Osteocyte (in vitro differentiated cells): ENCODE measurements at regions not wholly inside any gene's neighbourhood (a gene's known extent, or its start where the extent isn't known, plus 50 kb on each side); places are given as distances from the start of the nearest gene placed in this dataset.

Experiments used
- DNase-seq: peaks from one replicate; pipeline ENCODE4 v3.0.0; 2021; ENCODE audit warnings: mixed read lengths; ENCODE audit not compliant: unreplicated experiment; ENCODE audit errors: extremely low spot score
- H3K27ac Mint-ChIP-seq: one replicate; pipeline ENCODE4 v1.8.0; 2021; ENCODE audit warnings: mild to moderate bottlenecking, mixed read lengths; ENCODE audit not compliant: unreplicated experiment
- H3K27me3 Mint-ChIP-seq: one replicate; pipeline ENCODE4 v1.8.0; 2021; ENCODE audit warnings: mixed read lengths; ENCODE audit not compliant: unreplicated experiment
- H3K36me3 Mint-ChIP-seq: one replicate; pipeline ENCODE4 v1.8.0; 2021; ENCODE audit warnings: mixed read lengths; ENCODE audit not compliant: unreplicated experiment
- H3K4me1 Mint-ChIP-seq: one replicate; pipeline ENCODE4 v1.8.0; 2021; ENCODE audit warnings: mixed read lengths; ENCODE audit not compliant: unreplicated experiment
- H3K4me3 Mint-ChIP-seq: one replicate; pipeline ENCODE4 v1.8.0; 2021; ENCODE audit warnings: mild to moderate bottlenecking, moderate library complexity, mixed read lengths; ENCODE audit not compliant: unreplicated experiment
- H3K9me3 Mint-ChIP-seq: one replicate; pipeline ENCODE4 v1.8.0; 2021; ENCODE audit warnings: mixed read lengths; ENCODE audit not compliant: unreplicated experiment
- TF ChIP-seq, protein P1 (sequence below): fragments of 200-600 bp; sonication (generic); IDR thresholded peaks from 2 replicates; pipeline ENCODE4 v1.5.0; 2021; ENCODE audit warnings: antibody characterized with exemption, mild to moderate bottlenecking, moderate library complexity

DNA sequence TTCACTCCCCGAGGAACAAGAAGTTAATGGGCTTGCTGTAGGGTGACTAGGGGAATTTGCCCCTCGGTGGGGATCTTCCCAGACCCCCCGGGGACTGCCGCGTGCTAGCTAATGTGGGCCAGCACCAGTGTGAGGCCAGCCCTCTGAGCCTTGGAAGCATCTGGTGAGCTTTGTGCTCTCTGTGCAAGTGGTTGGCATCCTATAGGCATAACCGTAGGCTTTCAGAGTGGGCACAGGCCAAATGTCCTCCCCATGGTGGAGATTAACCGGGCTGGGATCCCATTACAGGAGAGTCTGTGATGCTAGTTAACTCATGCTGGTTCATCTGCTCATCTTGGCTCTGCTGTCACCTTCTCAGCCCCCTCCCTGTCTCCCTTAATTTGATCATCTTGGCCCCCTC is 125.7 kb downstream of the TRIM29 start:
- H3K4me3 Mint-ChIP-seq, result no peak overlapping the region
- H3K4me1 Mint-ChIP-seq, result no peaks in the 10 kb centered on the region
- TF ChIP-seq, protein P1, sequence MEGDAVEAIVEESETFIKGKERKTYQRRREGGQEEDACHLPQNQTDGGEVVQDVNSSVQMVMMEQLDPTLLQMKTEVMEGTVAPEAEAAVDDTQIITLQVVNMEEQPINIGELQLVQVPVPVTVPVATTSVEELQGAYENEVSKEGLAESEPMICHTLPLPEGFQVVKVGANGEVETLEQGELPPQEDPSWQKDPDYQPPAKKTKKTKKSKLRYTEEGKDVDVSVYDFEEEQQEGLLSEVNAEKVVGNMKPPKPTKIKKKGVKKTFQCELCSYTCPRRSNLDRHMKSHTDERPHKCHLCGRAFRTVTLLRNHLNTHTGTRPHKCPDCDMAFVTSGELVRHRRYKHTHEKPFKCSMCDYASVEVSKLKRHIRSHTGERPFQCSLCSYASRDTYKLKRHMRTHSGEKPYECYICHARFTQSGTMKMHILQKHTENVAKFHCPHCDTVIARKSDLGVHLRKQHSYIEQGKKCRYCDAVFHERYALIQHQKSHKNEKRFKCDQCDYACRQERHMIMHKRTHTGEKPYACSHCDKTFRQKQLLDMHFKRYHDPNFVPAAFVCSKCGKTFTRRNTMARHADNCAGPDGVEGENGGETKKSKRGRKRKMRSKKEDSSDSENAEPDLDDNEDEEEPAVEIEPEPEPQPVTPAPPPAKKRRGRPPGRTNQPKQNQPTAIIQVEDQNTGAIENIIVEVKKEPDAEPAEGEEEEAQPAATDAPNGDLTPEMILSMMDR, result no peak
- H3K27ac Mint-ChIP-seq, result no peak overlapping the region
- peaks cover 45% of the 10 kb centered on the region for H3K27me3 Mint-ChIP-seq
- DNase-seq, result no peak
- no peaks in the 10 kb centered on the region for H3K36me3 Mint-ChIP-seq
- no peaks in the 10 kb centered on the region for H3K9me3 Mint-ChIP-seq

DNA sequence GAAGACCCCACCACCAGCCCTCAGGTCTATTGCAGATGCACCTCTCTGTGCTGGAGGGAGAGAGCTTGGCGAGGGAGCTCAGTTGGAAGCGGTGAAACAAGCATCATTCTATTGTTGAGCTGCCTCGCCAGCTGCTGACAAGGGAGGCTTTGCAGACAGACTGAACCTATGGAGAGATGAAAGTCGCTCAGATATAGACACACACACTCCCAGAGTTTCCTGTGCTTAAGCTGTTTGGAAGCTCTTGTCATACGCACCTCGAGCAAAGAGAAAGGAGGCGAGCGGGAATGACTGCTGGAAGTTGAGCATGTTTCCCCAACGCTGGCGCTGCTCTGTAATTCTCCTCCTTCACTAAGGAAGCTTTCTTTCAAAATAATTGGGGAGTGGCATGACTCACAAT is 126.1 kb downstream of the TRIM29 start:
- DNase-seq, result no peak
- Mint-ChIP-seq H3K4me3 (no peak overlapping the region), H3K27ac (no peak overlapping the region), H3K27me3 (peaks cover 44% of the 10 kb centered on the region), H3K9me3 (no peaks in the 10 kb centered on the region), H3K4me1 (no peaks in the 10 kb centered on the region), H3K36me3 (no peaks in the 10 kb centered on the region)
- TF ChIP-seq, protein P1, result no peak

DNA sequence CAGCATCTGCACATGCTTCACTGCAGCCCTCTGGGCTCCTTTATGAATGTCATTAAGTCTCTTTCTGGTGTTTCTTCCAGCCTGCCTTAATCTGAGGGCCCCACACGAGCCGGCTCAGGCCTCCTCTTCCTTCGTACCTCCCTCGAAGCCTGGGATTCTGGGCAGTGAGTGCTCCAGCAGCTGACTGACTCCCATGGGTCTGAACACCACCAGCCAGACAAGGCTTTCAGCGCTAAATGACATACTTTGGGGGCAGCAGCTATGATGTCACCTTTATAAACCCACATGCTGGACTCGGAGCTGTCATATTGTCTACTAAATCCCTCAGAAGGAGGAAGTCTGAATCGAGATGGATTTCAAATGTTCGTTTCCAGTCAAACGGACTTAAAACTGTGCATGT is 127.1 kb downstream of the TRIM29 start:
- H3K4me3 Mint-ChIP-seq, result no peak overlapping the region

DNA sequence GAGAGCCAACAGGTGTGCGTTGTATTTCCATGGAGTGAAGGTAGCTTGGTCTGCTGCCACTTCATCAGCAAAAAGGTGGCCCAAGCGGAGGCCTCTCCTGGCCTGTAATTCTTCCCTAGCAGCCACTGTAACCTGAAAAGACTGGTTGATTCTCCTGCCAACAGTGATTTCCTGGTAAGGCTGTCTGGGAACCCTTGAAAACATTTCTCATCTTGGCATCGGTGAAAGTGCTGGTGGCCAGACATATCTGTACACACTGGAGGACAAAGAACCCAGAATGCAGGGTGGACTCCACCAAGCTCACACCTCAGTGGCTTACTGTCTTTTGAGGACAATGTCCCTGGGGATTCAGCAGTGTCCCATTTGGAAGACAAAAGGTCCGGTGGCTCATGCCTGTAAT is 128.0 kb downstream of the TRIM29 start:
- Mint-ChIP-seq H3K36me3 (no peaks in the 10 kb centered on the region), H3K4me3 (no peak overlapping the region), H3K4me1 (no peaks in the 10 kb centered on the region), H3K9me3 (no peaks in the 10 kb centered on the region), H3K27ac (no peak overlapping the region), H3K27me3 (peaks cover 27% of the 10 kb centered on the region)
- TF ChIP-seq, protein P1, result no peak
- no peak for DNase-seq

More for the DNA sequence above, 127.1 kb downstream of the TRIM29 start:
- no peak for DNase-seq
- Mint-ChIP-seq H3K9me3 (no peaks in the 10 kb centered on the region), H3K27me3 (peaks cover 34% of the 10 kb centered on the region), H3K27ac (no peak overlapping the region), H3K4me1 (no peaks in the 10 kb centered on the region), H3K36me3 (no peaks in the 10 kb centered on the region)
- TF ChIP-seq, protein P1, result no peak

DNA sequence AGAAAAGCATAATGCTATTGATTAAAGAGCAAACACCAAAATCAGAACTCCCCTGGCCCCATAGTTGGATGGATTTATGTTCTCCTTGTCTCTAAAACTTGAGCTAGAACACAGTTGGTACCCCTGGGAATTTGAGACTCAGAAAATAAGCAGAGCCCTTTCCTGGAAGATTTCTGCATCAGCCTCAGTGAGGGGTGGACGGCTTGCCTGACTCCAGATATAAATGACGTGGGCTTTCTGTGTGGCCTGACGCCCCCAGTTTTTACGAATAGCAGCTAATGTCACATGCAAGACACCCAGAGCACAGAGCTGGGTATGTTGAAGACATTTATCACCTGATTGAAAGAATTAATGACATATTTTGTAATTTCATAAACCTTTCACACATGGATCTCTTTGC is 130.8 kb downstream of the TRIM29 start:
- TF ChIP-seq, protein P1, result no peak
- DNase-seq, result no peak
- H3K27me3 Mint-ChIP-seq, result peaks cover 32% of the 10 kb centered on the region
- no peak overlapping the region for H3K27ac Mint-ChIP-seq
- H3K9me3 Mint-ChIP-seq, result no peaks in the 10 kb centered on the region
- H3K4me1 Mint-ChIP-seq, result no peaks in the 10 kb centered on the region
- no peaks in the 10 kb centered on the region for H3K36me3 Mint-ChIP-seq
- no peak overlapping the region for H3K4me3 Mint-ChIP-seq
